ENCODE measurements at regions not wholly inside any gene's neighbourhood (a gene's known extent, or its start where the extent isn't known, plus 50 kb on each side); places are given as distances from the start of the nearest gene placed in this dataset.
"Not testable (repeated sequence)": the region's sequence is repeated elsewhere in the genome, so short reads cannot be mapped to it uniquely, and the experiment has no call there.

GRCh38 chr15:38844736-38845135 lies 280.1 kb upstream of the RASGRP1 start:
- DNase-seq (ENCODE audit: low read depth): no peak
- no peak for TF ChIP-seq CTCF (conservative IDR thresholded peaks at IDR 0.05; ENCODE audit: control insufficient read depth, insufficient read depth, low read depth, low read length)
- H3K4me3 ChIP-seq (ENCODE audit: control insufficient read depth, low read depth, low read length): no peak overlapping the region

- H3K4me3 ChIP-seq (ENCODE audit: control insufficient read depth, low read depth, low read length): no peak overlapping the region
- TF ChIP-seq CTCF (conservative IDR thresholded peaks at IDR 0.05; ENCODE audit: control insufficient read depth, insufficient read depth, low read depth, low read length): no peak
- no peak for DNase-seq (ENCODE audit: low read depth)
These were observed 281.7 kb upstream of the RASGRP1 start for GRCh38 chr15:38846346-38846745.

GRCh38 chr15:38847666-38848065 lies 283.1 kb upstream of the RASGRP1 start:
- no peak overlapping the region for H3K4me3 ChIP-seq (ENCODE audit: control insufficient read depth, low read depth, low read length)
- TF ChIP-seq CTCF (conservative IDR thresholded peaks at IDR 0.05; ENCODE audit: control insufficient read depth, insufficient read depth, low read depth, low read length): no peak
- no peak for DNase-seq (ENCODE audit: low read depth)

- no peak for DNase-seq (ENCODE audit: low read depth)
- no peak overlapping the region for H3K4me3 ChIP-seq (ENCODE audit: control insufficient read depth, low read depth, low read length)
- TF ChIP-seq CTCF (conservative IDR thresholded peaks at IDR 0.05; ENCODE audit: control insufficient read depth, insufficient read depth, low read depth, low read length): no peak
These were observed 284.4 kb upstream of the RASGRP1 start for GRCh38 chr15:38849046-38849445.

- not testable (repeated sequence) for H3K4me3 ChIP-seq (ENCODE audit: control insufficient read depth, low read depth, low read length); DNase-seq (ENCODE audit: low read depth)
These were observed 287.6 kb upstream of the RASGRP1 start for GRCh38 chr15:38852188-38852587.

- H3K4me3 ChIP-seq (ENCODE audit: control insufficient read depth, low read depth, low read length): no peak overlapping the region
- peak; percentile 53 for DNase-seq (ENCODE audit: low read depth)
- TF ChIP-seq CTCF (conservative IDR thresholded peaks at IDR 0.05; ENCODE audit: control insufficient read depth, insufficient read depth, low read depth, low read length): peak; percentile 55
These were observed 289.0 kb upstream of the RASGRP1 start for GRCh38 chr15:38853608-38854007.

- no peak overlapping the region for H3K4me3 ChIP-seq (ENCODE audit: control insufficient read depth, low read depth, low read length)
- no peak for DNase-seq (ENCODE audit: low read depth)
- no peak for TF ChIP-seq CTCF (conservative IDR thresholded peaks at IDR 0.05; ENCODE audit: control insufficient read depth, insufficient read depth, low read depth, low read length)
These were observed 289.9 kb upstream of the RASGRP1 start for GRCh38 chr15:38854506-38854905.
